ENCODE measurements at regions not wholly inside any gene's neighbourhood (a gene's known extent, or its start where the extent isn't known, plus 50 kb on each side); places are given as distances from the start of the nearest gene placed in this dataset.
"Not testable (repeated sequence)": the region's sequence is repeated elsewhere in the genome, so short reads cannot be mapped to it uniquely, and the experiment has no call there.

DNA sequence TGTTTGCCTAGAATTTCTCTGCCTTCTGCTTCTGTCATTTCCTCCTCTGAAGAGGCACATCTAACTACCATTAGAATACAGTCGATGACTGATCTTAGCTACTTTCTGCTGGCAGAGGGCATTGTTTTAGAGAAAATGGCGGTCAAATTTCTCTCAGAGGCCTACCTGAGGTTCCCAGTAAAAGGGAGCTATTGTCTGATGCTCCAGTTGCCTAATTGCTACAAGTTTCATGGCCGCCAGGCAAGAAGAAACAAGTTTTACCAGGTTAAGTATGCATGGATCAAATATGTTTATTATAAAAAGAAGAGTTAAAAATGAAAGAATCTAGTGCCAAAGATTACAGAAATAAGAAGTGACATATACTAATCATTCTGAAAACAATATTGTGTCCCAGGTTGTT, 416.6 kb downstream of the DSC3 start:
- Histone ChIP-seq H3K27me3 (ENCODE audit: low read depth, low read length) (no peaks in the 10 kb centered on the region), H3K4me3 (ENCODE audit: low read depth in 1 of 2, low read length in 2 of 2) (no peak overlapping the region), H3K27ac (ENCODE audit: low read length) (no peak overlapping the region), H3K9me3 (ENCODE audit: control insufficient read depth in 1 of 2, low read length in 2 of 2) (no peaks in the 10 kb centered on the region), H3K4me1 (ENCODE audit: control insufficient read depth in 1 of 2, insufficient read depth in 2 of 2, low read length in 2 of 2) (no peaks in the 10 kb centered on the region), H3K36me3 (ENCODE audit: control insufficient read depth in 1 of 2, insufficient read depth in 2 of 2, low read length in 2 of 2) (no peaks in the 10 kb centered on the region)

DNA sequence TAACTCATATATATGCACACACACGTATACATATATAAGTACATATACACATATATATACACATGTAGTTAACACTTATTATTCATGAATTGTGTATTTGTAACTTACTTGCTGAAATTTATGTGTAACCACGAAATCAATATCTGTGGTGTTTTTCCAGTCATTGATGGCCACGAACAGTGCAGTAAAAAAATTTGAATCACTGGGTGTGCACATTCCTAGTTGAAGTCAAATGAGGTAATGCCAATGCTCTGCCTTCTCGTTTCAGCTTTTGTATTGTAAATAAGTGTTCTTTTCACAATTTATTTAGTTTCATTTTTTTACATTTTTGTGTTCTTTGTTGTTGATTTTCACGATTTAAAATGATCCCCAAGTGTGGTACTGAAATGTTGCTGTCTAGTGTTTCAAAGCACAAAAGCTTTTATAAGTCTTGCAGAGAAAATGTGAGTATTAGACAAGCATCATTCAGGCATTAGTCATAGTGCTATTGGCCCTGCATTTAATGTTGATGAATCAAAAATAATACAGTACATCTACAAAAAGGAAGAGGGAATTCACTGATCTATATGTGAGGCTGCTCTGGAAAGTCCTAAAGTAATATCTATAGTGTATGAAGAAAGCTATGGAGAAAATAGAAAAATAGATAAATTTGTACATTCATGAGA, 419.0 kb downstream of the DSC3 start:
- H3K9me3 ChIP-seq (ENCODE audit: control insufficient read depth in 1 of 2, low read length in 2 of 2) = no peaks in the 10 kb centered on the region
- H3K4me3 ChIP-seq (ENCODE audit: low read depth in 1 of 2, low read length in 2 of 2) = no peak overlapping the region
- no peaks in the 10 kb centered on the region for H3K4me1 ChIP-seq (ENCODE audit: control insufficient read depth in 1 of 2, insufficient read depth in 2 of 2, low read length in 2 of 2)
- no peak overlapping the region for H3K27ac ChIP-seq (ENCODE audit: low read length)
- no peaks in the 10 kb centered on the region for H3K36me3 ChIP-seq (ENCODE audit: control insufficient read depth in 1 of 2, insufficient read depth in 2 of 2, low read length in 2 of 2)
- H3K27me3 ChIP-seq (ENCODE audit: low read depth, low read length) = no peaks in the 10 kb centered on the region

- Histone ChIP-seq H3K4me1 (ENCODE audit: control insufficient read depth in 1 of 2, insufficient read depth in 2 of 2, low read length in 2 of 2) (no peaks in the 10 kb centered on the region), H3K27ac (ENCODE audit: low read length) (no peak overlapping the region), H3K4me3 (ENCODE audit: low read depth in 1 of 2, low read length in 2 of 2) (no peak overlapping the region), H3K36me3 (ENCODE audit: control insufficient read depth in 1 of 2, insufficient read depth in 2 of 2, low read length in 2 of 2) (no peaks in the 10 kb centered on the region), H3K27me3 (ENCODE audit: low read depth, low read length) (no peaks in the 10 kb centered on the region), H3K9me3 (ENCODE audit: control insufficient read depth in 1 of 2, low read length in 2 of 2) (no peaks in the 10 kb centered on the region)
Observed at GRCh38 chr18:30622635-30623034, 419.9 kb downstream of the DSC3 start.

GRCh38 chr18:30622104-30622503, 420.4 kb downstream of the DSC3 start:
- no peak overlapping the region for H3K4me3 ChIP-seq (ENCODE audit: low read depth in 1 of 2, low read length in 2 of 2)
- H3K36me3 ChIP-seq (ENCODE audit: control insufficient read depth in 1 of 2, insufficient read depth in 2 of 2, low read length in 2 of 2) = no peaks in the 10 kb centered on the region
- no peaks in the 10 kb centered on the region for H3K9me3 ChIP-seq (ENCODE audit: control insufficient read depth in 1 of 2, low read length in 2 of 2)
- no peaks in the 10 kb centered on the region for H3K27me3 ChIP-seq (ENCODE audit: low read depth, low read length)
- no peaks in the 10 kb centered on the region for H3K4me1 ChIP-seq (ENCODE audit: control insufficient read depth in 1 of 2, insufficient read depth in 2 of 2, low read length in 2 of 2)
- H3K27ac ChIP-seq (ENCODE audit: low read length) = no peak overlapping the region

DNA sequence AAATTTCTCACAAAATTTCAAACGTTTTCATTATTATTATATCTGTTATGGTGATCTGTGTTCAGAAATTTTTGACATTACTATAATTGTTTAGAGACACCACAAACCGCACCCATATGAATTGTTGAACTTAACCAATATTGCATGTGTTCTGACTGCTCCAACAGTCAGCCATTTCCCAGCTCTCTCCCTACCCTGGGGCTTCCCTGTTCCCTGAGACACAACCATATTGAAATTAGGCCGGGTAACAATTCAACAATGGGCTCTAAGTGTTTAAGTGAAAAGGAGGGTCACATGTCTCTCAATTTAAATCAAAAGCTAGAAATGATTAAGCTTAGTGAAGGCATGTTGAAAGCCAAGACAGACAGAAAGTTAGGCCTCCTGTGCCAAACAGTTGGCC, 424.0 kb downstream of the DSC3 start:
- no peak overlapping the region for H3K27ac ChIP-seq (ENCODE audit: low read length)
- H3K36me3 ChIP-seq (ENCODE audit: control insufficient read depth in 1 of 2, insufficient read depth in 2 of 2, low read length in 2 of 2) = no peaks in the 10 kb centered on the region
- H3K9me3 ChIP-seq (ENCODE audit: control insufficient read depth in 1 of 2, low read length in 2 of 2) = no peaks in the 10 kb centered on the region
- no peaks in the 10 kb centered on the region for H3K27me3 ChIP-seq (ENCODE audit: low read depth, low read length)
- no peaks in the 10 kb centered on the region for H3K4me1 ChIP-seq (ENCODE audit: control insufficient read depth in 1 of 2, insufficient read depth in 2 of 2, low read length in 2 of 2)
- H3K4me3 ChIP-seq (ENCODE audit: low read depth in 1 of 2, low read length in 2 of 2) = no peak overlapping the region

GRCh38 chr18:30616414-30616813, 426.1 kb downstream of the DSC3 start:
- H3K4me3 ChIP-seq (ENCODE audit: low read depth in 1 of 2, low read length in 2 of 2) = no peak overlapping the region
- no peaks in the 10 kb centered on the region for H3K27me3 ChIP-seq (ENCODE audit: low read depth, low read length)
- H3K4me1 ChIP-seq (ENCODE audit: control insufficient read depth in 1 of 2, insufficient read depth in 2 of 2, low read length in 2 of 2) = no peaks in the 10 kb centered on the region
- H3K9me3 ChIP-seq (ENCODE audit: control insufficient read depth in 1 of 2, low read length in 2 of 2) = no peaks in the 10 kb centered on the region
- no peak overlapping the region for H3K27ac ChIP-seq (ENCODE audit: low read length)
- H3K36me3 ChIP-seq (ENCODE audit: control insufficient read depth in 1 of 2, insufficient read depth in 2 of 2, low read length in 2 of 2) = no peaks in the 10 kb centered on the region

GRCh38 chr18:30613467-30613801, 429.1 kb downstream of the DSC3 start:
- Histone ChIP-seq H3K27me3 (ENCODE audit: low read depth, low read length) (no peaks in the 10 kb centered on the region), H3K27ac (ENCODE audit: low read length) (no peak overlapping the region), H3K9me3 (ENCODE audit: control insufficient read depth in 1 of 2, low read length in 2 of 2) (no peaks in the 10 kb centered on the region), H3K4me1 (ENCODE audit: control insufficient read depth in 1 of 2, insufficient read depth in 2 of 2, low read length in 2 of 2) (no peaks in the 10 kb centered on the region), H3K36me3 (ENCODE audit: control insufficient read depth in 1 of 2, insufficient read depth in 2 of 2, low read length in 2 of 2) (no peaks in the 10 kb centered on the region), H3K4me3 (ENCODE audit: low read depth in 1 of 2, low read length in 2 of 2) (no peak overlapping the region)

GRCh38 chr18:30601541-30601940, 441.0 kb downstream of the DSC3 start:
- Histone ChIP-seq H3K4me3 (ENCODE audit: low read depth in 1 of 2, low read length in 2 of 2) (no peak overlapping the region), H3K4me1 (ENCODE audit: control insufficient read depth in 1 of 2, insufficient read depth in 2 of 2, low read length in 2 of 2) (no peaks in the 10 kb centered on the region), H3K36me3 (ENCODE audit: control insufficient read depth in 1 of 2, insufficient read depth in 2 of 2, low read length in 2 of 2) (no peaks in the 10 kb centered on the region), H3K27ac (ENCODE audit: low read length) (no peak overlapping the region), H3K27me3 (ENCODE audit: low read depth, low read length) (no peaks in the 10 kb centered on the region), H3K9me3 (ENCODE audit: control insufficient read depth in 1 of 2, low read length in 2 of 2) (peaks cover 0 to 2% of the 10 kb centered on the region in 2 donors)

DNA sequence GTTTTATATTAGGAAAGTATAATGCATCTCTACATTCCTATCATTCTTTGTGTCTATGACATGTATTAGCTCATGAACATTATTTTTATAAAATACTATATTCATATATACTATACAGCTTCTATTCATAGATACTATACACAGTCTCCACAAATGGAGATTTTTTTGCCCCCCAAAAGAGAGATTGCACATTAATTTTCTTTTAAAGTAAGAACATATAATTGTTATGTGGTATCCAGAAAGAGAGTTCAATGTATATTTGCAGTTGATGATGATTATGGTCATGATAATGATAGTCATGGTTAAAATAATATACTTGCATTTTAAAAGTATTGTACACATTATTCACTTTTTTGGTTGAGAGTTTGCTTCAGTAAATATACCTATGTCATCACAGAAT, 445.3 kb downstream of the DSC3 start:
- Histone ChIP-seq H3K27ac (ENCODE audit: low read length) (no peak overlapping the region), H3K9me3 (ENCODE audit: control insufficient read depth in 1 of 2, low read length in 2 of 2) (no peaks in the 10 kb centered on the region), H3K27me3 (ENCODE audit: low read depth, low read length) (no peaks in the 10 kb centered on the region)

DNA sequence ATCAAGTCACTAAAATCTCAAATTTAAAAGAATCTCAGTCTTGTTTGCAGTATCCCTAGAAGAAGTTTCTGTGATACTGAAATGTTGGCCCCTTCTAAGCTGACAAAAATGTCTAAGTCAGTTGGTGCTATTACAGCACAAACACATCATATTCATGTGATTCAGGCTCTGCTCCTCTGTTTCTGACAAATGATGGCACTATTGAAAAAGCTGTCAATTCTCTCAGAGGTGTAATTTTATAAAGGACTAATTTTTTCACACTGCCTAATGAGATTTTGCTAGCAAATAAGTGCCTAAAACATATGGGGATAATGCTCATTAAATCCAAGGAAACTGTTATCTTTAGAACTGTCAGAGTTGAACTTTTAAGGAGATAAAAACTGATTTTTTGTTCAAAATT, 445.9 kb downstream of the DSC3 start:
- Histone ChIP-seq H3K27me3 (ENCODE audit: low read depth, low read length) (no peaks in the 10 kb centered on the region), H3K36me3 (ENCODE audit: control insufficient read depth in 1 of 2, insufficient read depth in 2 of 2, low read length in 2 of 2) (no peaks in the 10 kb centered on the region), H3K4me1 (ENCODE audit: control insufficient read depth in 1 of 2, insufficient read depth in 2 of 2, low read length in 2 of 2) (no peaks in the 10 kb centered on the region), H3K27ac (ENCODE audit: low read length) (no peak overlapping the region), H3K4me3 (ENCODE audit: low read depth in 1 of 2, low read length in 2 of 2) (no peak overlapping the region), H3K9me3 (ENCODE audit: control insufficient read depth in 1 of 2, low read length in 2 of 2) (no peaks in the 10 kb centered on the region)

More for the DNA sequence above, 445.3 kb downstream of the DSC3 start:
- Histone ChIP-seq H3K4me1 (ENCODE audit: control insufficient read depth in 1 of 2, insufficient read depth in 2 of 2, low read length in 2 of 2) (no peaks in the 10 kb centered on the region), H3K4me3 (ENCODE audit: low read depth in 1 of 2, low read length in 2 of 2) (no peak overlapping the region), H3K36me3 (ENCODE audit: control insufficient read depth in 1 of 2, insufficient read depth in 2 of 2, low read length in 2 of 2) (no peaks in the 10 kb centered on the region)

- Histone ChIP-seq H3K4me3 (ENCODE audit: low read depth in 1 of 2, low read length in 2 of 2) (no peak overlapping the region), H3K4me1 (ENCODE audit: control insufficient read depth in 1 of 2, insufficient read depth in 2 of 2, low read length in 2 of 2) (no peaks in the 10 kb centered on the region), H3K27me3 (ENCODE audit: low read depth, low read length) (no peaks in the 10 kb centered on the region), H3K36me3 (ENCODE audit: control insufficient read depth in 1 of 2, insufficient read depth in 2 of 2, low read length in 2 of 2) (no peaks in the 10 kb centered on the region), H3K27ac (ENCODE audit: low read length) (no peak overlapping the region), H3K9me3 (ENCODE audit: control insufficient read depth in 1 of 2, low read length in 2 of 2) (no peaks in the 10 kb centered on the region)
Observed at GRCh38 chr18:30595942-30596341, 446.6 kb downstream of the DSC3 start.

- H3K27ac ChIP-seq (ENCODE audit: low read length); H3K4me3 ChIP-seq (ENCODE audit: low read depth in 1 of 2, low read length in 2 of 2); H3K9me3 ChIP-seq (ENCODE audit: control insufficient read depth in 1 of 2, low read length in 2 of 2); H3K27me3 ChIP-seq (ENCODE audit: low read depth, low read length); H3K4me1 ChIP-seq (ENCODE audit: control insufficient read depth in 1 of 2, insufficient read depth in 2 of 2, low read length in 2 of 2); H3K36me3 ChIP-seq (ENCODE audit: control insufficient read depth in 1 of 2, insufficient read depth in 2 of 2, low read length in 2 of 2): not testable (repeated sequence)
Observed at GRCh38 chr18:30594911-30595310, 447.6 kb downstream of the DSC3 start.

All from muscle layer of duodenum (tissue), 2 donors.